ENCODE measurements at regions not wholly inside any gene's neighbourhood (a gene's known extent, or its start where the extent isn't known, plus 50 kb on each side); places are given as distances from the start of the nearest gene placed in this dataset.

DNA sequence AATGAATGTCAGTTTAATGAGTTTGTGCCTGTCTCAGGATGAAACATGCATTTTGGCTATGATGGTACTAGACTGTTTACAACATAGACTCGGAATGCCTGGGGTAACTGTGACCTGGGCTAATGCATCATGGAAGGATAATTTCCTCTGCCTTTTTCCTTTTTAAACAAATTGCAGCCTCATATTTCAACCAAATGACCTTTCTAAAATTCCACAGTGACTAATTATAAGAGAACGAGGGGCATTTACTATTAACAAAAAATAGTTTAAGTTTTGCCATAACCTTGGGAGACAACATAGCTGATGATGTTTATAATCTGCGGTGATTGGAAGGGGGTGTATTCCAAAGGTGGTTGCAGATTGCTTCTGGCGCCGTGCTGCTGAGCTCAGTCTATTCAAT, 1140.5 kb downstream of the GALC start:
- Mint-ChIP-seq H3K4me1 (ENCODE audit: unreplicated experiment) (peaks cover 6% of the 10 kb centered on the region), H3K36me3 (ENCODE audit: unreplicated experiment) (no peaks in the 10 kb centered on the region), H3K27me3 (ENCODE audit: unreplicated experiment) (no peaks in the 10 kb centered on the region), H3K4me3 (ENCODE audit: unreplicated experiment) (no peak overlapping the region), H3K9me3 (ENCODE audit: unreplicated experiment) (peaks cover 3% of the 10 kb centered on the region), H3K27ac (ENCODE audit: unreplicated experiment) (no peak overlapping the region)
- DNase-seq (ENCODE audit: extremely low spot score, unreplicated experiment): no peak
- TF ChIP-seq, protein P1, sequence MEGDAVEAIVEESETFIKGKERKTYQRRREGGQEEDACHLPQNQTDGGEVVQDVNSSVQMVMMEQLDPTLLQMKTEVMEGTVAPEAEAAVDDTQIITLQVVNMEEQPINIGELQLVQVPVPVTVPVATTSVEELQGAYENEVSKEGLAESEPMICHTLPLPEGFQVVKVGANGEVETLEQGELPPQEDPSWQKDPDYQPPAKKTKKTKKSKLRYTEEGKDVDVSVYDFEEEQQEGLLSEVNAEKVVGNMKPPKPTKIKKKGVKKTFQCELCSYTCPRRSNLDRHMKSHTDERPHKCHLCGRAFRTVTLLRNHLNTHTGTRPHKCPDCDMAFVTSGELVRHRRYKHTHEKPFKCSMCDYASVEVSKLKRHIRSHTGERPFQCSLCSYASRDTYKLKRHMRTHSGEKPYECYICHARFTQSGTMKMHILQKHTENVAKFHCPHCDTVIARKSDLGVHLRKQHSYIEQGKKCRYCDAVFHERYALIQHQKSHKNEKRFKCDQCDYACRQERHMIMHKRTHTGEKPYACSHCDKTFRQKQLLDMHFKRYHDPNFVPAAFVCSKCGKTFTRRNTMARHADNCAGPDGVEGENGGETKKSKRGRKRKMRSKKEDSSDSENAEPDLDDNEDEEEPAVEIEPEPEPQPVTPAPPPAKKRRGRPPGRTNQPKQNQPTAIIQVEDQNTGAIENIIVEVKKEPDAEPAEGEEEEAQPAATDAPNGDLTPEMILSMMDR (IDR thresholded peaks at IDR 0.05): no peak

DNA sequence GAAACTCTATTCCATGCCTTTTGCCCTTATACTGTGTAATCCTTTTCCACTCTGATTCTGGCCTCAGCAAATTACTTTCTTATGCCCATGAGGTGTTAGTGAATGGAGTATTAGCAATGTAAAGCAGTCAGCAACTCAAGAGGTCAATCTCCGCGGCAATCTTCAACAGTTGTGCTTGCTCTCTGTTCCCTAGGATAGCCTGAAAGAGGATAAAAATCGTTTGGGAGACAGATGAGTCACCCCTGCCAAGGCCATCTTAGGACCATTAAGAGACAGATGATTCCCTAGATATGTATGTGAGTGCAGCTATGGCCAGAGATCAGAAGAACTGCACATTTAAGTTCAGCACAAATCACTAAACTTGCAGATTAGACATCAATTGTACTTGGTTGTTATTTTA, 1145.8 kb downstream of the GALC start:
- Mint-ChIP-seq H3K4me1 (ENCODE audit: unreplicated experiment) (no peaks in the 10 kb centered on the region), H3K27ac (ENCODE audit: unreplicated experiment) (no peak overlapping the region)

GRCh38 chr14:86838363-86838762, 1154.6 kb downstream of the GALC start:
- peaks cover 8% of the 10 kb centered on the region for H3K27me3 Mint-ChIP-seq (ENCODE audit: unreplicated experiment)
- no peaks in the 10 kb centered on the region for H3K36me3 Mint-ChIP-seq (ENCODE audit: unreplicated experiment)
- DNase-seq (ENCODE audit: extremely low spot score, unreplicated experiment): no peak
- H3K4me1 Mint-ChIP-seq (ENCODE audit: unreplicated experiment): no peaks in the 10 kb centered on the region
- H3K27ac Mint-ChIP-seq (ENCODE audit: unreplicated experiment): no peak overlapping the region
- H3K9me3 Mint-ChIP-seq (ENCODE audit: unreplicated experiment): peaks cover 26% of the 10 kb centered on the region
- TF ChIP-seq, protein P1 (IDR thresholded peaks at IDR 0.05): no peak
- H3K4me3 Mint-ChIP-seq (ENCODE audit: unreplicated experiment): no peak overlapping the region

More for the DNA sequence above, 1145.8 kb downstream of the GALC start:
- Mint-ChIP-seq H3K27me3 (ENCODE audit: unreplicated experiment) (peaks cover 14% of the 10 kb centered on the region), H3K36me3 (ENCODE audit: unreplicated experiment) (no peaks in the 10 kb centered on the region), H3K4me3 (ENCODE audit: unreplicated experiment) (no peak overlapping the region), H3K9me3 (ENCODE audit: unreplicated experiment) (no peaks in the 10 kb centered on the region)
- no peak for DNase-seq (ENCODE audit: extremely low spot score, unreplicated experiment)
- TF ChIP-seq, protein P1 (IDR thresholded peaks at IDR 0.05): no peak

- H3K27ac Mint-ChIP-seq (ENCODE audit: unreplicated experiment): no peak overlapping the region
- TF ChIP-seq, protein P1 (IDR thresholded peaks at IDR 0.05): no peak
- peaks cover 13% of the 10 kb centered on the region for H3K9me3 Mint-ChIP-seq (ENCODE audit: unreplicated experiment)
- no peaks in the 10 kb centered on the region for H3K27me3 Mint-ChIP-seq (ENCODE audit: unreplicated experiment)
- H3K4me1 Mint-ChIP-seq (ENCODE audit: unreplicated experiment): peaks cover 6% of the 10 kb centered on the region
- DNase-seq (ENCODE audit: extremely low spot score, unreplicated experiment): no peak
- H3K36me3 Mint-ChIP-seq (ENCODE audit: unreplicated experiment): no peaks in the 10 kb centered on the region
- H3K4me3 Mint-ChIP-seq (ENCODE audit: unreplicated experiment): no peak overlapping the region
These were observed 1166.3 kb downstream of the GALC start for GRCh38 chr14:86826661-86827060.

- Mint-ChIP-seq H3K27ac (ENCODE audit: unreplicated experiment) (no peak overlapping the region), H3K27me3 (ENCODE audit: unreplicated experiment) (no peaks in the 10 kb centered on the region), H3K4me1 (ENCODE audit: unreplicated experiment) (peaks cover 14% of the 10 kb centered on the region), H3K36me3 (ENCODE audit: unreplicated experiment) (no peaks in the 10 kb centered on the region), H3K4me3 (ENCODE audit: unreplicated experiment) (no peak overlapping the region), H3K9me3 (ENCODE audit: unreplicated experiment) (peaks cover 13% of the 10 kb centered on the region)
- no peak for DNase-seq (ENCODE audit: extremely low spot score, unreplicated experiment)
- TF ChIP-seq, protein P1 (IDR thresholded peaks at IDR 0.05): no peak
These were observed 1168.8 kb downstream of the GALC start for GRCh38 chr14:86824167-86824566.

All from osteocyte (in vitro differentiated cells).